Upper lobe of left lung (tissue), 4 donors: ENCODE measurements at regions not wholly inside any gene's neighbourhood (a gene's known extent, or its start where the extent isn't known, plus 50 kb on each side); places are given as distances from the start of the nearest gene placed in this dataset.

ENCODE experiments used
- CTCF ChIP-seq, 6 experiments: fragments of 450-650 bp in 4 of 6; fragments of 200-600 bp in 2 of 6; sonication (generic) in 2 of 6; IDR thresholded peaks; one replicate each; pipeline ENCODE4 v1.5.1; 2016 to 2019; ENCODE audit warnings: antibody characterized with exemption in 6 of 6
- EP300 ChIP-seq, 4 donors: sonication (generic); formaldehyde crosslinking; IDR thresholded peaks; one replicate each; pipeline ENCODE4 v1.5.1; 2017; ENCODE audit warnings: antibody characterized with exemption in 4 of 4, control low read depth in 2 of 4
- POLR2A ChIP-seq, 4 donors: fragments of 450-650 bp; IDR thresholded peaks; one replicate each; pipeline ENCODE4 v1.5.1; 2016 to 2017; ENCODE audit warnings: antibody characterized with exemption in 4 of 4, mild to moderate bottlenecking in 2 of 4

GRCh38 chr6:98092331-98092730 lies 742.0 kb upstream of the POU3F2 start:
- TF ChIP-seq EP300 (IDR thresholded peaks at IDR 0.05) = no peak
- TF ChIP-seq CTCF (IDR thresholded peaks at IDR 0.05) = no peak
- no peak for TF ChIP-seq POLR2A (IDR thresholded peaks at IDR 0.05)
